ENCODE measurements at regions not wholly inside any gene's neighbourhood (a gene's known extent, or its start where the extent isn't known, plus 50 kb on each side); places are given as distances from the start of the nearest gene placed in this dataset.
"Not testable (repeated sequence)": the region's sequence is repeated elsewhere in the genome, so short reads cannot be mapped to it uniquely, and the experiment has no call there.

GRCh38 chr18:30781601-30782000 lies 260.9 kb downstream of the DSC3 start:
- Histone ChIP-seq H3K4me2 (ENCODE audit: control insufficient read depth, extremely low read depth, insufficient read depth, low read depth, low read length) (no peak overlapping the region), H3K27me3 (ENCODE audit: control insufficient read depth, extremely low read depth, insufficient read depth, low read length) (no peaks in the 10 kb centered on the region), H3K9me3 (ENCODE audit: control insufficient read depth, low read depth, low read length) (no peaks in the 10 kb centered on the region), H3K79me2 (ENCODE audit: control insufficient read depth, insufficient read depth, low read length) (no peaks in the 10 kb centered on the region), H3K4me1 (ENCODE audit: control insufficient read depth, extremely low read depth, insufficient read depth, low read length) (no peaks in the 10 kb centered on the region), H3K36me3 (ENCODE audit: control insufficient read depth in 2 of 2, extremely low read depth in 1 of 2, insufficient read depth in 2 of 2, low read length in 2 of 2) (no peaks in the 10 kb centered on the region), H3K9ac (ENCODE audit: control insufficient read depth, extremely low read depth, insufficient read depth, low read length) (no peak overlapping the region), H4K20me1 (ENCODE audit: control insufficient read depth, extremely low read depth, insufficient read depth, low read length) (no peaks in the 10 kb centered on the region), H3K27ac (ENCODE audit: control insufficient read depth, insufficient read depth, low read length) (no peak overlapping the region), H2AFZ (ENCODE audit: control insufficient read depth, low read length) (no peak overlapping the region), H3K9me1 (ENCODE audit: control insufficient read depth, extremely low read depth, insufficient read depth, low read length) (no peaks in the 10 kb centered on the region), H3K4me3 (ENCODE audit: control insufficient read depth in 2 of 3, extremely low read depth in 1 of 3, insufficient read depth in 2 of 3, low read depth in 1 of 3, low read length in 3 of 3) (no peak overlapping the region)
- TF ChIP-seq, protein P1, sequence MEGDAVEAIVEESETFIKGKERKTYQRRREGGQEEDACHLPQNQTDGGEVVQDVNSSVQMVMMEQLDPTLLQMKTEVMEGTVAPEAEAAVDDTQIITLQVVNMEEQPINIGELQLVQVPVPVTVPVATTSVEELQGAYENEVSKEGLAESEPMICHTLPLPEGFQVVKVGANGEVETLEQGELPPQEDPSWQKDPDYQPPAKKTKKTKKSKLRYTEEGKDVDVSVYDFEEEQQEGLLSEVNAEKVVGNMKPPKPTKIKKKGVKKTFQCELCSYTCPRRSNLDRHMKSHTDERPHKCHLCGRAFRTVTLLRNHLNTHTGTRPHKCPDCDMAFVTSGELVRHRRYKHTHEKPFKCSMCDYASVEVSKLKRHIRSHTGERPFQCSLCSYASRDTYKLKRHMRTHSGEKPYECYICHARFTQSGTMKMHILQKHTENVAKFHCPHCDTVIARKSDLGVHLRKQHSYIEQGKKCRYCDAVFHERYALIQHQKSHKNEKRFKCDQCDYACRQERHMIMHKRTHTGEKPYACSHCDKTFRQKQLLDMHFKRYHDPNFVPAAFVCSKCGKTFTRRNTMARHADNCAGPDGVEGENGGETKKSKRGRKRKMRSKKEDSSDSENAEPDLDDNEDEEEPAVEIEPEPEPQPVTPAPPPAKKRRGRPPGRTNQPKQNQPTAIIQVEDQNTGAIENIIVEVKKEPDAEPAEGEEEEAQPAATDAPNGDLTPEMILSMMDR (optimal IDR thresholded peaks at IDR 0.05 in 1 of 3, IDR thresholded peaks at IDR 0.05 in 1 of 3, conservative IDR thresholded peaks at IDR 0.05 in 1 of 3; ENCODE audit: extremely low read depth in 1 of 3, insufficient read depth in 2 of 3, low read length in 3 of 3), result no peak
- TF ChIP-seq EZH2 (IDR thresholded peaks at IDR 0.05; ENCODE audit: low read length), result no peak
- dilution Hi-C loops (cut with MboI; ENCODE audit: extremely low pct_ligation_motif_present, low sequenced_read_pairs), result no loop called here
- FAIRE-seq (no peak), DNase-seq (ENCODE audit: low read depth, low spot score) (no peak)

DNA sequence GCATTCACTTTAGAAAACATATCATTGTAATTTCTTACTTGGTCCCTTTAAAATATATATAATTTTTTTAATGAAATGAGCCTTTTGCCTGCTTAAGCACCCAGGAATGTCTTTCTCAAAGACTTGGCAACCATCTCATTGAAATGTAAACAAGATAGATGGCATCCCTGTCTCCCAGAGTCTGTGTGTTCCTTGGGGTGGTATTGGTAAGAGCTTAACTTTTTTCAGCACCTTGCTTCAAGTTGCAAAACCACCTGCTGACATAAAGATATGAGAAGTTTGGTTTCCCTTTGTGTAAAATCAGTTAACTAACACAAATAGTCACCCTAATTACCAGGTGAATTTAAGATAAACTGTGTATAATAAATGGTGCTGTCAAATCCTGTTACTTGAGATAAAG lies 266.9 kb downstream of the DSC3 start:
- no peak overlapping the region for H3K9ac ChIP-seq (ENCODE audit: control insufficient read depth, extremely low read depth, insufficient read depth, low read length)
- no peaks in the 10 kb centered on the region for H3K9me3 ChIP-seq (ENCODE audit: control insufficient read depth, low read depth, low read length)
- FAIRE-seq (no peak), DNase-seq (ENCODE audit: low read depth, low spot score) (no peak)
- no peak overlapping the region for H3K4me2 ChIP-seq (ENCODE audit: control insufficient read depth, extremely low read depth, insufficient read depth, low read depth, low read length)
- no peaks in the 10 kb centered on the region for H3K27me3 ChIP-seq (ENCODE audit: control insufficient read depth, extremely low read depth, insufficient read depth, low read length)
- H2AFZ ChIP-seq (ENCODE audit: control insufficient read depth, low read length), result no peak overlapping the region
- H3K4me3 ChIP-seq (ENCODE audit: control insufficient read depth in 2 of 3, extremely low read depth in 1 of 3, insufficient read depth in 2 of 3, low read depth in 1 of 3, low read length in 3 of 3), result no peak overlapping the region
- dilution Hi-C loops (cut with MboI; ENCODE audit: extremely low pct_ligation_motif_present, low sequenced_read_pairs), result no loop called here
- H3K9me1 ChIP-seq (ENCODE audit: control insufficient read depth, extremely low read depth, insufficient read depth, low read length), result no peaks in the 10 kb centered on the region
- H3K79me2 ChIP-seq (ENCODE audit: control insufficient read depth, insufficient read depth, low read length), result no peaks in the 10 kb centered on the region
- H4K20me1 ChIP-seq (ENCODE audit: control insufficient read depth, extremely low read depth, insufficient read depth, low read length), result no peaks in the 10 kb centered on the region
- no peak overlapping the region for H3K27ac ChIP-seq (ENCODE audit: control insufficient read depth, insufficient read depth, low read length)
- no peaks in the 10 kb centered on the region for H3K36me3 ChIP-seq (ENCODE audit: control insufficient read depth in 2 of 2, extremely low read depth in 1 of 2, insufficient read depth in 2 of 2, low read length in 2 of 2)
- H3K4me1 ChIP-seq (ENCODE audit: control insufficient read depth, extremely low read depth, insufficient read depth, low read length), result no peaks in the 10 kb centered on the region
- TF ChIP-seq EZH2 (IDR thresholded peaks at IDR 0.05; ENCODE audit: low read length), result no peak
- TF ChIP-seq, protein P1 (optimal IDR thresholded peaks at IDR 0.05 in 1 of 3, IDR thresholded peaks at IDR 0.05 in 1 of 3, conservative IDR thresholded peaks at IDR 0.05 in 1 of 3; ENCODE audit: extremely low read depth in 1 of 3, insufficient read depth in 2 of 3, low read length in 3 of 3), result no peak

DNA sequence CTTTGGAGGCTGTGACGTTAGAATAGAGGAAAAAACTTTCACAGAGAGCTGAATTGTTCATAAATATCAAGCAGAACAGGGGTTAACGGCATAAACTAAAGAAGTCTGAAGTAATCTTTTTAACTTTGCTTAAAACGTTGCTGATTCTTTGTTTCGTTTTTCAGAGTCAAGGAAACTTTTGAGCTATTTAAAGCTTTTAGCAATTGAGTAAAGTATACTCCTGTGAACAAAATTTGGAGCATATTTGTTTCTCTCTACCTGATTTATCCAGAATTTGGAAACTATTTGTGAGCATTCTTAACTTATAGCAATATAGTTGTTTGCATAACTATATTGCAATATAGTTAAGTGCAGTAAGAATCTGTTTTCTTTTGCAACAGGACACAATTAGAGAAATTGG lies 270.4 kb downstream of the DSC3 start:
- H2AFZ ChIP-seq (ENCODE audit: control insufficient read depth, low read length); H3K9me3 ChIP-seq (ENCODE audit: control insufficient read depth, low read depth, low read length); H3K9me1 ChIP-seq (ENCODE audit: control insufficient read depth, extremely low read depth, insufficient read depth, low read length); H4K20me1 ChIP-seq (ENCODE audit: control insufficient read depth, extremely low read depth, insufficient read depth, low read length); H3K27ac ChIP-seq (ENCODE audit: control insufficient read depth, insufficient read depth, low read length); H3K4me2 ChIP-seq (ENCODE audit: control insufficient read depth, extremely low read depth, insufficient read depth, low read depth, low read length); FAIRE-seq; dilution Hi-C loops (cut with MboI; ENCODE audit: extremely low pct_ligation_motif_present, low sequenced_read_pairs); H3K79me2 ChIP-seq (ENCODE audit: control insufficient read depth, insufficient read depth, low read length); H3K4me3 ChIP-seq (ENCODE audit: control insufficient read depth in 2 of 3, extremely low read depth in 1 of 3, insufficient read depth in 2 of 3, low read depth in 1 of 3, low read length in 3 of 3); H3K27me3 ChIP-seq (ENCODE audit: control insufficient read depth, extremely low read depth, insufficient read depth, low read length); H3K9ac ChIP-seq (ENCODE audit: control insufficient read depth, extremely low read depth, insufficient read depth, low read length); H3K36me3 ChIP-seq (ENCODE audit: control insufficient read depth in 2 of 2, extremely low read depth in 1 of 2, insufficient read depth in 2 of 2, low read length in 2 of 2); DNase-seq (ENCODE audit: low read depth, low spot score); H3K4me1 ChIP-seq (ENCODE audit: control insufficient read depth, extremely low read depth, insufficient read depth, low read length): not testable (repeated sequence)

Data from keratinocyte (primary cell).